H1 (cell line): ENCODE measurements at regions not wholly inside any gene's neighbourhood (a gene's known extent, or its start where the extent isn't known, plus 50 kb on each side); places are given as distances from the start of the nearest gene placed in this dataset.

Experiments
- CTCF ChIA-PET: fragments of 300-600 bp; sonication (Branson Sonifier 250); formaldehyde crosslinking; loops from one replicate; lab custom pipeline; 2021; ENCODE audit not compliant: partially characterized antibody; lab: Charles Lee
- POLR2A ChIA-PET: fragments of 300-600 bp; sonication (Branson Sonifier 250); formaldehyde crosslinking; loops from one replicate; lab custom pipeline; 2021; ENCODE audit warnings: inconsistent platforms; ENCODE audit not compliant: partially characterized antibody; lab: Charles Lee
- DNase-seq, 2 experiments: peaks; one replicate each; pipeline versions ENCODE4 v3.0.0 to v3.0.0-alpha.2; 2010 to 2022; ENCODE audit warnings: low spot score in 2 of 2, low read depth in 1 of 2, mixed read lengths in 1 of 2
- FAIRE-seq: peaks from 2 replicates; lab custom pipeline; 2011; peaks lifted over from hg19 to GRCh38; lab: Jason Lieb, UNC
- H2AFZ ChIP-seq: 2 replicates; pipeline ENCODE4 v1.8.1; 2012; ENCODE audit warnings: low read length, inconsistent platforms
- H2AK5ac ChIP-seq: 2 replicates; pipeline ENCODE4 v1.6.1; 2013; ENCODE audit warnings: low read depth, low read length
- H2BK120ac ChIP-seq: replicated peaks from 2 replicates; pipeline ENCODE3; 2013; ENCODE audit warnings: low read depth, low read length, inconsistent platforms
- H2BK12ac ChIP-seq: 2 replicates; pipeline ENCODE4 v1.6.1; 2013; ENCODE audit warnings: low read depth, low read length
- H2BK15ac ChIP-seq: 2 replicates; pipeline ENCODE4 v1.6.1; 2013; ENCODE audit warnings: low read length
- H2BK20ac ChIP-seq: 2 replicates; pipeline ENCODE4 v1.6.1; 2013; ENCODE audit warnings: low read length
- H2BK5ac ChIP-seq: 2 replicates; pipeline ENCODE4 v1.6.1; 2013; ENCODE audit warnings: low read depth, low read length
- H3K14ac ChIP-seq: 2 replicates; pipeline ENCODE4 v1.6.1; 2013; ENCODE audit warnings: inconsistent platforms; ENCODE audit not compliant: insufficient read length
- H3K18ac ChIP-seq: 2 replicates; pipeline ENCODE4 v1.6.1; 2013; ENCODE audit warnings: low read length; ENCODE audit errors: extremely low read depth
- H3K23ac ChIP-seq: 2 replicates; pipeline ENCODE4 v1.6.1; 2013; ENCODE audit warnings: inconsistent platforms; ENCODE audit not compliant: insufficient read length
- H3K23me2 ChIP-seq: 2 replicates; pipeline ENCODE4 v1.6.1; 2013; ENCODE audit warnings: low read depth, low read length
- H3K27ac ChIP-seq: 2 replicates; pipeline ENCODE4 v1.6.1; 2011; ENCODE audit warnings: low read depth, low read length, inconsistent platforms
- H3K27me3 ChIP-seq, 4 experiments: replicated peaks in 1 of 4; 1 replicate in 1 of 4; 2 replicates in 3 of 4; pipeline versions ENCODE4 v1.6.1 to v1.8.1; 2011 to 2013; ENCODE audit warnings: low read length in 3 of 4, mild to moderate bottlenecking in 3 of 4, inconsistent platforms in 2 of 4, mixed read lengths in 2 of 4, moderate library complexity in 1 of 4; ENCODE audit not compliant: control insufficient read depth in 3 of 4, insufficient read depth in 3 of 4; ENCODE audit errors: extremely low read depth in 1 of 4
- H3K36me3 ChIP-seq, 4 experiments: 2 replicates each; pipeline versions ENCODE4 v1.6.1 to v1.8.1; 2011 to 2013; ENCODE audit warnings: mild to moderate bottlenecking in 4 of 4, low read length in 3 of 4, moderate library complexity in 2 of 4, control low read depth in 1 of 4, inconsistent platforms in 1 of 4; ENCODE audit not compliant: insufficient read depth in 4 of 4, control insufficient read depth in 2 of 4
- H3K4ac ChIP-seq: replicated peaks from 2 replicates; pipeline ENCODE3; 2013; ENCODE audit warnings: low read length, low read depth, mixed read lengths, inconsistent platforms; ENCODE audit not compliant: insufficient read length
- H3K4me1 ChIP-seq, 4 experiments: replicated peaks in 1 of 4; 1 replicate in 1 of 4; 2 replicates in 3 of 4; pipeline versions ENCODE4 v1.6.1 to v1.8.1; 2011 to 2013; ENCODE audit warnings: low read length in 3 of 4, inconsistent platforms in 2 of 4, mixed read lengths in 1 of 4; ENCODE audit not compliant: insufficient read depth in 4 of 4, control insufficient read depth in 3 of 4
- H3K4me2 ChIP-seq, 2 experiments: 2 replicates each; pipeline versions ENCODE4 v1.6.1 to v1.8.1; 2011 to 2013; ENCODE audit warnings: low read depth in 2 of 2, low read length in 2 of 2, control low read depth in 1 of 2, inconsistent platforms in 1 of 2, mild to moderate bottlenecking in 1 of 2; ENCODE audit not compliant: insufficient read depth in 1 of 2
- H3K4me3 ChIP-seq, 4 experiments: fragments of 200-600, 300-600 bp in 1 of 4; sonication (generic), shearing (Covaris generic), sonication (Bioruptor Twin) in 1 of 4; 2 replicates each; pipeline versions ENCODE4 v1.5.1 to v1.8.1; 2011 to 2016; ENCODE audit warnings: low read length in 4 of 4, low read depth in 3 of 4, control low read depth in 2 of 4, inconsistent platforms in 2 of 4, mild to moderate bottlenecking in 2 of 4, mixed read lengths in 1 of 4, moderate library complexity in 1 of 4; ENCODE audit not compliant: insufficient read depth in 2 of 4; ENCODE audit errors: extremely low read depth in 1 of 4
- H3K56ac ChIP-seq: replicated peaks from 2 replicates; pipeline ENCODE3; 2013; ENCODE audit warnings: low read depth, mild to moderate bottlenecking, mixed read lengths, low read length, inconsistent platforms; ENCODE audit not compliant: insufficient read length
- H3K79me1 ChIP-seq: 2 replicates; pipeline ENCODE4 v1.6.1; 2013; ENCODE audit warnings: low read depth, low read length, control low read depth
- H3K79me2 ChIP-seq, 2 experiments: 2 replicates each; pipeline versions ENCODE4 v1.6.1 to v1.8.1; 2012 to 2013; ENCODE audit warnings: low read length in 2 of 2, mild to moderate bottlenecking in 2 of 2, inconsistent platforms in 1 of 2; ENCODE audit not compliant: insufficient read depth in 2 of 2, control insufficient read depth in 1 of 2
- H3K9ac ChIP-seq, 4 experiments: replicated peaks in 1 of 4; 1 replicate in 1 of 4; 2 replicates in 3 of 4; pipeline versions ENCODE4 v1.6.1 to v1.8.1; 2011 to 2013; ENCODE audit warnings: low read depth in 3 of 4, low read length in 3 of 4, control low read depth in 2 of 4, mild to moderate bottlenecking in 2 of 4, moderate library complexity in 2 of 4, inconsistent platforms in 1 of 4; ENCODE audit errors: extremely low read depth in 1 of 4
- H3K9me3 ChIP-seq, 2 experiments: 2 replicates each; pipeline versions ENCODE4 v1.6.1 to v1.8.1; 2012 to 2013; ENCODE audit warnings: mild to moderate bottlenecking in 2 of 2, moderate library complexity in 2 of 2, control low read depth in 1 of 2, inconsistent platforms in 1 of 2, low read depth in 1 of 2, low read length in 1 of 2, mixed read lengths in 1 of 2; ENCODE audit not compliant: insufficient read depth in 2 of 2
- H4K20me1 ChIP-seq, 2 experiments: replicated peaks in 1 of 2; 2 replicates each; pipeline versions ENCODE3 to v1.8.1; 2011 to 2013; ENCODE audit warnings: inconsistent platforms in 2 of 2, low read length in 2 of 2, mild to moderate bottlenecking in 1 of 2; ENCODE audit not compliant: insufficient read depth in 2 of 2, control insufficient read depth in 1 of 2
- H4K5ac ChIP-seq: 2 replicates; pipeline ENCODE4 v1.6.1; 2013; ENCODE audit warnings: low read length, low read depth, mixed read lengths, inconsistent platforms; ENCODE audit not compliant: insufficient read length
- H4K8ac ChIP-seq: 2 replicates; pipeline ENCODE4 v1.8.0; 2013; ENCODE audit warnings: mild to moderate bottlenecking, moderate library complexity, low read length, inconsistent platforms; ENCODE audit not compliant: insufficient read depth; ENCODE audit errors: extremely low read depth
- H4K91ac ChIP-seq: replicated peaks from 2 replicates; pipeline ENCODE3; 2013; ENCODE audit warnings: low read length, mixed read lengths, inconsistent platforms; ENCODE audit not compliant: insufficient read length
- ASH2L ChIP-seq: fragments of 200-600, 300-600 bp; sonication (generic); IDR thresholded peaks from one replicate; pipeline ENCODE4 v1.7.1; 2017; ENCODE audit warnings: low read length
- CEBPB ChIP-seq: IDR thresholded peaks from 2 replicates; pipeline ENCODE4 v1.6.1; 2012; ENCODE audit warnings: low read depth, low read length
- E2F6 ChIP-seq: IDR thresholded peaks from 2 replicates; pipeline ENCODE4 v1.6.1; 2012; ENCODE audit warnings: inconsistent platforms
- EZH2 ChIP-seq: fragments of 200-600 bp; sonication (generic); IDR thresholded peaks from 2 replicates; pipeline ENCODE4 v1.7.1; 2012; ENCODE audit warnings: low read depth, mild to moderate bottlenecking, moderate library complexity, low read length, inconsistent platforms; ENCODE audit not compliant: severe bottlenecking
- FOSL1 ChIP-seq: IDR thresholded peaks from 2 replicates; pipeline ENCODE4 v1.6.1; 2011; ENCODE audit warnings: mild to moderate bottlenecking, low read depth, low read length, moderate library complexity; ENCODE audit not compliant: insufficient read depth
- GABPA ChIP-seq: IDR thresholded peaks from 2 replicates; pipeline ENCODE4 v1.6.1; 2011; ENCODE audit warnings: mild to moderate bottlenecking, low read length, moderate library complexity, borderline replicate concordance; ENCODE audit not compliant: insufficient read depth
- NANOG ChIP-seq: IDR thresholded peaks from 2 replicates; pipeline ENCODE4 v1.6.1; 2011; ENCODE audit warnings: low read length, low read depth, mild to moderate bottlenecking, inconsistent platforms; ENCODE audit not compliant: insufficient read depth, poor library complexity, severe bottlenecking
- NRF1 ChIP-seq: IDR thresholded peaks from 2 replicates; pipeline ENCODE4 v1.6.1; 2011; ENCODE audit warnings: mild to moderate bottlenecking, low read depth, low read length, improper control_type of control experiment
- POLR2A ChIP-seq, 2 experiments: IDR thresholded peaks; 1 replicate in 1 of 2; 2 replicates in 1 of 2; pipeline ENCODE4 v1.6.1; 2011; ENCODE audit warnings: low read depth in 2 of 2, low read length in 2 of 2, mild to moderate bottlenecking in 2 of 2; ENCODE audit errors: control extremely low read depth in 1 of 2
- SP1 ChIP-seq: IDR thresholded peaks from 2 replicates; pipeline ENCODE4 v1.6.1; 2011; ENCODE audit warnings: low read depth, low read length
- TAF7 ChIP-seq: optimal IDR thresholded peaks from 2 replicates; pipeline ENCODE3; 2011; ENCODE audit warnings: low read depth, mild to moderate bottlenecking, inconsistent platforms, low read length, moderate library complexity, borderline replicate concordance
- TCF12 ChIP-seq: IDR thresholded peaks from 2 replicates; pipeline ENCODE4 v1.6.1; 2011; ENCODE audit warnings: low read depth, mild to moderate bottlenecking, low read length
- ZNF274 ChIP-seq: IDR thresholded peaks from 2 replicates; pipeline ENCODE4 v1.7.0; 2012; ENCODE audit warnings: low read length, borderline replicate concordance; ENCODE audit errors: extremely low read depth
- WGBS, 2 experiments: shearing (Covaris generic) in 1 of 2; methylation state at CpG; one replicate each; pipeline versions ENCODE4 v1.1.6 to v1.1.7; 2013 to 2015; ENCODE audit warnings: low lambda C conversion rate in 2 of 2, mixed read lengths in 2 of 2, inconsistent platforms in 1 of 2, low coverage in 1 of 2, missing lambda C conversion rate in 1 of 2; ENCODE audit not compliant: insufficient replicate concordance in 2 of 2, insufficient coverage in 1 of 2, insufficient read length in 1 of 2; ENCODE audit errors: extremely low coverage in 1 of 2, missing lambda C conversion rate in 1 of 2; 5-methylcytosine and 5-hydroxymethylcytosine counted together

GRCh38 chr12:11965258-11965910 is 105.4 kb upstream of the BCL2L14 start:
- H3K9me3 ChIP-seq = no peaks in the 10 kb centered on the region
- CTCF ChIA-PET = interaction anchor here (1.5 kb wide), 1 partner anchor 15 kb away, joined by 6 read pairs; no protein-coding TSS in a partner anchor
- H3K79me2 ChIP-seq = no peaks in the 10 kb centered on the region
- POLR2A ChIA-PET = interaction anchor here (1.0 kb wide), 1 partner anchor 16 kb away, joined by 3 read pairs; no protein-coding TSS in a partner anchor
- FAIRE-seq (no peak), DNase-seq (no peak)
- H2AFZ ChIP-seq = no peak overlapping the region
- TF ChIP-seq POLR2A (IDR thresholded peaks at IDR 0.05; ENCODE audit: control extremely low read depth in 1 of 2, low read depth in 2 of 2, low read length in 2 of 2) = no peak
- TF ChIP-seq SP1 = no peak
- no peak for TF ChIP-seq CEBPB
- no peak for TF ChIP-seq GABPA
- no peak for TF ChIP-seq NRF1
- no peak for TF ChIP-seq E2F6
- TF ChIP-seq ZNF274 = no peak
- no peak for TF ChIP-seq TAF7
- TF ChIP-seq FOSL1 = no peak
- no peak for TF ChIP-seq ASH2L
- TF ChIP-seq TCF12 = no peak
- TF ChIP-seq EZH2 = no peak
- TF ChIP-seq NANOG = no peak
- H3K27ac ChIP-seq = no peak overlapping the region
- H4K8ac ChIP-seq = no peak overlapping the region
- no peaks in the 10 kb centered on the region for H4K20me1 ChIP-seq
- 84% methylated on average over 9 of the region's 9 CpGs; no CpG with 5 or more reads in 1 of the 2 experiments for WGBS, 2 experiments
- no peak overlapping the region for H3K56ac ChIP-seq
- H3K4me2 ChIP-seq = no peak overlapping the region
- no peak overlapping the region for H4K5ac ChIP-seq
- H2BK20ac ChIP-seq = no peak overlapping the region
- no peak overlapping the region for H3K4me3 ChIP-seq
- H3K14ac ChIP-seq = no peak overlapping the region
- no peak overlapping the region for H4K91ac ChIP-seq
- no peak overlapping the region for H2AK5ac ChIP-seq
- H2BK12ac ChIP-seq = no peak overlapping the region
- H3K23ac ChIP-seq = no peak overlapping the region
- no peak overlapping the region for H3K9ac ChIP-seq
- H2BK15ac ChIP-seq = no peak overlapping the region
- H2BK120ac ChIP-seq = no peak overlapping the region
- no peaks in the 10 kb centered on the region; the same call in 1 of the 2 replicates for H3K23me2 ChIP-seq
- no peak overlapping the region for H3K4ac ChIP-seq
- H3K4me1 ChIP-seq = peaks cover 1 to 9% (median 3%) of the 10 kb centered on the region in 4 experiments; a peak in 6 of 7 replicates
- H3K18ac ChIP-seq = no peak overlapping the region
- H3K27me3 ChIP-seq = no peaks in the 10 kb centered on the region
- no peaks in the 10 kb centered on the region for H3K79me1 ChIP-seq
- H3K36me3 ChIP-seq = no peaks in the 10 kb centered on the region
- H2BK5ac ChIP-seq = no peak overlapping the region
